BLaER1 (cell line): ENCODE measurements at regions not wholly inside any gene's neighbourhood (a gene's known extent, or its start where the extent isn't known, plus 50 kb on each side); places are given as distances from the start of the nearest gene placed in this dataset.
A peak's percentile ranks its signal among the peaks of the same experiment; 100 is the strongest.

ENCODE experiments used
- H3K27ac ChIP-seq: shearing (Covaris generic); formaldehyde crosslinking; 2 replicates; pipeline ENCODE4 v1.8.1; 2022
- H3K27me3 ChIP-seq: shearing (Covaris generic); formaldehyde crosslinking; 2 replicates; pipeline ENCODE4 v1.8.1; 2022
- H3K36me3 ChIP-seq: shearing (Covaris generic); formaldehyde crosslinking; 2 replicates; pipeline ENCODE4 v1.8.1; 2022
- H3K4me1 ChIP-seq: shearing (Covaris generic); formaldehyde crosslinking; 2 replicates; pipeline ENCODE4 v1.8.1; 2022
- H3K4me2 ChIP-seq: shearing (Covaris generic); formaldehyde crosslinking; 2 replicates; pipeline ENCODE4 v1.8.1; 2022
- H3K4me3 ChIP-seq: shearing (Covaris generic); formaldehyde crosslinking; 2 replicates; pipeline ENCODE4 v1.8.1; 2022
- H3K9ac ChIP-seq: shearing (Covaris generic); formaldehyde crosslinking; 2 replicates; pipeline ENCODE4 v1.8.1; 2022
- H3K9me3 ChIP-seq: shearing (Covaris generic); formaldehyde crosslinking; 2 replicates; pipeline ENCODE4 v1.8.1; 2022
- H4K20me1 ChIP-seq: shearing (Covaris generic); formaldehyde crosslinking; 2 replicates; pipeline ENCODE4 v1.8.1; 2022
- Cebpa-rat ChIP-seq: shearing (Covaris generic); IDR thresholded peaks from 2 replicates; pipeline ENCODE4 v1.8.1; 2022

DNA sequence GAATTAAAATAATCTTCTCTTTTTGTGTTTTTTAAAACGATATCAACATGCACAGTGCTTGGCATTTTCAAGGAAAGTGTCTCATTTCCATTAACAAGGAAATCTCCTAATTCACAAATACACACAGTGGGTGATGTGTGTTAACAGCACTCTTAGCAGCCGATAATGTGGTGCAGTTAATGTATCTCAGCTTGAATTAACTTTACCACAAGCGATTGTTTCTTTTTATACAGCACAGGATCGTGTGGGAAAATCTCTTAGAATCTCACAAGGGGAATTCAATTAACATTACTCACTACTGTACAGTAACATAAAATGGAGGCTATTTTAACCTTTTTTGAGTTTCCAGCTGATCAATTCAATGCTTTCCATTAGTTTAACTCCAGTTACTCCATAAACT, 1841.9 kb downstream of the STIM2 start:
- Histone ChIP-seq H3K27ac (no peak overlapping the region), H3K9ac (no peak overlapping the region), H3K36me3 (no peaks in the 10 kb centered on the region), H3K4me3 (no peak overlapping the region), H4K20me1 (no peaks in the 10 kb centered on the region), H3K4me2 (no peak overlapping the region), H3K27me3 (no peaks in the 10 kb centered on the region), H3K4me1 (no peaks in the 10 kb centered on the region), H3K9me3 (0 out of 2 replicates have a peak, but pooled peaks cover under 1% of the 10 kb centered on the region)
- TF ChIP-seq Cebpa-rat, result no peak

- Histone ChIP-seq H3K36me3 (no peaks in the 10 kb centered on the region), H3K4me1 (no peaks in the 10 kb centered on the region), H3K27ac (no peak overlapping the region), H4K20me1 (no peaks in the 10 kb centered on the region), H3K4me3 (no peak overlapping the region), H3K4me2 (no peak overlapping the region), H3K9me3 (peaks cover 12% of the 10 kb centered on the region; the same call in 1 of the 2 replicates), H3K27me3 (no peaks in the 10 kb centered on the region), H3K9ac (no peak overlapping the region)
- TF ChIP-seq Cebpa-rat, result no peak
Observed at GRCh38 chr4:28709891-28710290, 1849.2 kb downstream of the STIM2 start.

- Histone ChIP-seq H3K4me2 (no peak overlapping the region), H3K4me3 (no peak overlapping the region), H3K27ac (no peak overlapping the region), H3K36me3 (no peaks in the 10 kb centered on the region), H3K9me3 (no peaks in the 10 kb centered on the region), H3K27me3 (no peaks in the 10 kb centered on the region), H3K9ac (no peak overlapping the region), H3K4me1 (no peaks in the 10 kb centered on the region), H4K20me1 (no peaks in the 10 kb centered on the region)
- TF ChIP-seq Cebpa-rat, result no peak
Observed at GRCh38 chr4:28723371-28723770, 1862.7 kb downstream of the STIM2 start.

- peak; percentile 54; the same call in 1 of the 2 replicates for TF ChIP-seq Cebpa-rat
Observed at GRCh38 chr4:28724239-28724638, 1863.6 kb downstream of the STIM2 start.

DNA sequence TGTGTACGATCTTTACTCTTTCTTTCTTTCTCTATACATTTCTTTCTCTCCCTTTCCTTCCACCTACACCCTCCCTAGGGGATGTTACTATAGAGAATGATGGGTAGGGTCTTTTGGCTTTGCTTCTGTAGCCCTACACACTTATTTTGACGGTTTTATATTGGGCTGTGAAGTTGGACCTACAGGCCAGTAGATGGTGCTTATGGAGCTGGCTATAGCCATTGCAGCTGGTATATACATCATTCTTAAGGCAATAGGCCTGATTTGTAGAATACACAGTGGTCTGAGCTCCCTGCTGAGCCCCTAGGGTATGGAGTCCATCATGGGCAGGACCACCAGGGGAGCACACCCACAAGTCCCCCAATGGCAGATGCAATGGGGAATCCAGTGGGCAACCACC, 1869.7 kb downstream of the STIM2 start:
- TF ChIP-seq Cebpa-rat, result no peak
- no peak overlapping the region for H3K9ac ChIP-seq
- no peak overlapping the region for H3K27ac ChIP-seq
- H3K4me1 ChIP-seq, result no peaks in the 10 kb centered on the region
- H3K4me3 ChIP-seq, result no peak overlapping the region
- no peaks in the 10 kb centered on the region for H4K20me1 ChIP-seq
- no peak overlapping the region for H3K4me2 ChIP-seq
- H3K9me3 ChIP-seq, result no peaks in the 10 kb centered on the region
- H3K27me3 ChIP-seq, result no peaks in the 10 kb centered on the region
- H3K36me3 ChIP-seq, result no peaks in the 10 kb centered on the region

More at GRCh38 chr4:28724239-28724638, 1863.6 kb downstream of the STIM2 start:
- Histone ChIP-seq H3K27ac (no peak overlapping the region), H3K9ac (no peak overlapping the region), H3K4me1 (no peaks in the 10 kb centered on the region), H4K20me1 (no peaks in the 10 kb centered on the region), H3K4me3 (no peak overlapping the region), H3K4me2 (no peak overlapping the region), H3K27me3 (no peaks in the 10 kb centered on the region), H3K9me3 (no peaks in the 10 kb centered on the region), H3K36me3 (no peaks in the 10 kb centered on the region)

- no peak overlapping the region for H3K4me3 ChIP-seq
- H3K9me3 ChIP-seq, result no peaks in the 10 kb centered on the region
- H3K4me2 ChIP-seq, result no peak overlapping the region
- no peaks in the 10 kb centered on the region for H3K36me3 ChIP-seq
- H3K27me3 ChIP-seq, result no peaks in the 10 kb centered on the region
- TF ChIP-seq Cebpa-rat, result no peak
- H3K4me1 ChIP-seq, result no peaks in the 10 kb centered on the region
- H3K27ac ChIP-seq, result no peak overlapping the region
- no peak overlapping the region for H3K9ac ChIP-seq
- no peaks in the 10 kb centered on the region for H4K20me1 ChIP-seq
Observed at GRCh38 chr4:28744066-28744465, 1883.4 kb downstream of the STIM2 start.

- no peak overlapping the region for H3K4me2 ChIP-seq
- H3K4me1 ChIP-seq, result no peaks in the 10 kb centered on the region
- H3K27ac ChIP-seq, result no peak overlapping the region
Observed at GRCh38 chr4:28754376-28754775, 1893.7 kb downstream of the STIM2 start.

GRCh38 chr4:28755081-28755480, 1894.4 kb downstream of the STIM2 start:
- no peak overlapping the region for H3K9ac ChIP-seq
- H4K20me1 ChIP-seq, result no peaks in the 10 kb centered on the region
- H3K4me1 ChIP-seq, result no peaks in the 10 kb centered on the region
- no peaks in the 10 kb centered on the region for H3K36me3 ChIP-seq
- no peaks in the 10 kb centered on the region for H3K9me3 ChIP-seq
- H3K4me2 ChIP-seq, result no peak overlapping the region
- TF ChIP-seq Cebpa-rat, result no peak
- no peak overlapping the region for H3K27ac ChIP-seq
- no peak overlapping the region for H3K4me3 ChIP-seq
- no peaks in the 10 kb centered on the region for H3K27me3 ChIP-seq

More at GRCh38 chr4:28754376-28754775, 1893.7 kb downstream of the STIM2 start:
- H3K36me3 ChIP-seq, result no peaks in the 10 kb centered on the region
- no peak overlapping the region for H3K4me3 ChIP-seq
- no peaks in the 10 kb centered on the region for H3K9me3 ChIP-seq
- no peak overlapping the region for H3K9ac ChIP-seq
- H3K27me3 ChIP-seq, result no peaks in the 10 kb centered on the region
- no peak for TF ChIP-seq Cebpa-rat
- H4K20me1 ChIP-seq, result no peaks in the 10 kb centered on the region

GRCh38 chr4:28759064-28759463, 1898.4 kb downstream of the STIM2 start:
- TF ChIP-seq Cebpa-rat, result no peak
- no peaks in the 10 kb centered on the region for H4K20me1 ChIP-seq
- no peaks in the 10 kb centered on the region for H3K4me1 ChIP-seq
- no peaks in the 10 kb centered on the region for H3K36me3 ChIP-seq
- H3K27me3 ChIP-seq, result no peaks in the 10 kb centered on the region
- H3K4me2 ChIP-seq, result no peak overlapping the region
- H3K9me3 ChIP-seq, result no peaks in the 10 kb centered on the region
- no peak overlapping the region for H3K27ac ChIP-seq
- no peak overlapping the region for H3K9ac ChIP-seq
- H3K4me3 ChIP-seq, result no peak overlapping the region

GRCh38 chr4:28760003-28760402, 1899.4 kb downstream of the STIM2 start:
- Histone ChIP-seq H3K4me2 (no peak overlapping the region), H3K4me1 (no peaks in the 10 kb centered on the region), H3K4me3 (no peak overlapping the region), H3K9ac (no peak overlapping the region), H3K36me3 (no peaks in the 10 kb centered on the region), H3K27me3 (no peaks in the 10 kb centered on the region), H4K20me1 (no peaks in the 10 kb centered on the region), H3K27ac (no peak overlapping the region), H3K9me3 (no peaks in the 10 kb centered on the region)
- TF ChIP-seq Cebpa-rat, result no peak

DNA sequence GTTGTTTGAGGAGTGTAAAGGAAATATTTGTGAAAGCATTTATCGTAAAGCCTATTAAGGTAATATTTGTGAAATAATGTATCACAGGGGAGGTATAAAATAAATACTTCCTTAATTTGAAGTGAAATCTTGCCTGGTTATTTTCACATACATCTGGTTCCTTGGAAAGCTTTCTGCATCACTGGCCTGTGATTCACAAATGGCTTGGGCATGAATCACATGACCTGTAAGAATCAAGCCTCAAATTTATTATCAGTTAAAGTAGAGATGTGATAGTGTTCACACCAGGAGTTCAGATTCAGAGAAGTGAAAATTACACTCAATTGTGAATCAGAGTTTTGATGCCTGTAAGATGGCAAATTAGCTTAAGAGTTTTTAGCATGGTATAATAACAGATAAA, 1911.4 kb downstream of the STIM2 start:
- Histone ChIP-seq H3K4me3 (no peak overlapping the region), H3K9me3 (no peaks in the 10 kb centered on the region), H4K20me1 (no peaks in the 10 kb centered on the region), H3K4me2 (no peak overlapping the region), H3K4me1 (no peaks in the 10 kb centered on the region), H3K9ac (no peak overlapping the region), H3K36me3 (no peaks in the 10 kb centered on the region), H3K27ac (no peak overlapping the region), H3K27me3 (no peaks in the 10 kb centered on the region)
- no peak for TF ChIP-seq Cebpa-rat
